ENCODE measurements at regions not wholly inside any gene's neighbourhood (a gene's known extent, or its start where the extent isn't known, plus 50 kb on each side); places are given as distances from the start of the nearest gene placed in this dataset.

GRCh38 chrX:39260965-39261364, 459.7 kb downstream of the MID1IP1 start:
- Histone ChIP-seq H3K27ac (ENCODE audit: extremely low read depth, low read depth, low read length) (no peak overlapping the region), H3K4me3 (ENCODE audit: low read depth, low read length) (no peak overlapping the region), H3K9me3 (ENCODE audit: control insufficient read depth, insufficient read depth, low read depth, low read length) (no peaks in the 10 kb centered on the region), H3K4me1 (ENCODE audit: control insufficient read depth, insufficient read depth, low read length) (no peaks in the 10 kb centered on the region; the same call in 1 of the 2 replicates), H3K36me3 (ENCODE audit: control insufficient read depth in 2 of 2, insufficient read depth in 1 of 2, low read length in 2 of 2) (no peaks in the 10 kb centered on the region)
- POLR2A ChIA-PET: no interaction called here
- CTCF ChIA-PET: interaction anchor here (0.6 to 1.8 kb wide), 7 partner anchors 11 to 595 kb away, joined by 3 to 6 read pairs (median 3); no protein-coding TSS in a partner anchor
- no peak for TF ChIP-seq ZNF155 (tag by site-specific recombination; IDR thresholded peaks at IDR 0.05)
- no peak for TF ChIP-seq SP7 (tag by site-specific recombination; IDR thresholded peaks at IDR 0.05)
- TF ChIP-seq ZNF560 (tag by site-specific recombination; IDR thresholded peaks at IDR 0.05; ENCODE audit: borderline replicate concordance): no peak
- no peak for TF ChIP-seq ZNF354C (tag by site-specific recombination; IDR thresholded peaks at IDR 0.05; ENCODE audit: borderline replicate concordance, low read depth)

GRCh38 chrX:39261446-39262147, 460.3 kb downstream of the MID1IP1 start:
- no peak overlapping the region for H3K27ac ChIP-seq (ENCODE audit: extremely low read depth, low read depth, low read length)
- POLR2A ChIA-PET: interaction anchor here (0.6 kb wide), 1 partner anchor 442 kb away, joined by 3 read pairs; no protein-coding TSS in a partner anchor
- CTCF ChIA-PET: interaction anchor here (0.5 to 1.5 kb wide), 13 partner anchors 14 to 552 kb away, joined by 3 to 5 read pairs (median 3); no protein-coding TSS in a partner anchor

GRCh38 chrX:39262641-39263040, 461.4 kb downstream of the MID1IP1 start:
- ChIA-PET CTCF (interaction anchor here (0.5 to 1.5 kb wide), 9 partner anchors 15 to 1162 kb away, joined by 3 to 5 read pairs (median 3); no protein-coding TSS in a partner anchor), POLR2A (no interaction called here)
- Histone ChIP-seq H3K27ac (ENCODE audit: extremely low read depth, low read depth, low read length) (no peak overlapping the region), H3K9me3 (ENCODE audit: control insufficient read depth, insufficient read depth, low read depth, low read length) (no peaks in the 10 kb centered on the region), H3K4me1 (ENCODE audit: control insufficient read depth, insufficient read depth, low read length) (no peaks in the 10 kb centered on the region; the same call in 1 of the 2 replicates), H3K36me3 (ENCODE audit: control insufficient read depth in 2 of 2, insufficient read depth in 1 of 2, low read length in 2 of 2) (no peaks in the 10 kb centered on the region), H3K4me3 (ENCODE audit: low read depth, low read length) (no peak overlapping the region)
- no peak for TF ChIP-seq ZNF600 (tag by site-specific recombination; IDR thresholded peaks at IDR 0.05)
- TF ChIP-seq ZNF146 (tag by site-specific recombination; IDR thresholded peaks at IDR 0.05): no peak
- TF ChIP-seq OSR2 (tag by site-specific recombination; IDR thresholded peaks at IDR 0.05): no peak
- no peak for TF ChIP-seq IKZF3 (tag by site-specific recombination; IDR thresholded peaks at IDR 0.05)
- no peak for TF ChIP-seq INSM2 (tag by site-specific recombination; IDR thresholded peaks at IDR 0.05)
- TF ChIP-seq PATZ1 (tag by site-specific recombination; IDR thresholded peaks at IDR 0.05): no peak
- no peak for TF ChIP-seq ZBTB17 (tag by site-specific recombination; IDR thresholded peaks at IDR 0.05)
- TF ChIP-seq ZNF10 (tag by site-specific recombination; IDR thresholded peaks at IDR 0.05): no peak
- no peak for TF ChIP-seq ZNF585B (tag by site-specific recombination; IDR thresholded peaks at IDR 0.05)
- TF ChIP-seq KLF16 (tag by site-specific recombination; IDR thresholded peaks at IDR 0.05): no peak
- TF ChIP-seq MZF1 (tag by site-specific recombination; IDR thresholded peaks at IDR 0.05; ENCODE audit: borderline replicate concordance): no peak
- no peak for TF ChIP-seq WT1 (tag by site-specific recombination; IDR thresholded peaks at IDR 0.05)
- no peak for TF ChIP-seq ZNF549 (tag by site-specific recombination; IDR thresholded peaks at IDR 0.05)
- TF ChIP-seq OVOL3 (tag by site-specific recombination; IDR thresholded peaks at IDR 0.05): no peak
- TF ChIP-seq ZNF133 (tag by site-specific recombination; IDR thresholded peaks at IDR 0.05): no peak
- TF ChIP-seq ZNF324 (tag by site-specific recombination; IDR thresholded peaks at IDR 0.05): no peak
- no peak for TF ChIP-seq ZBTB7A (tag by site-specific recombination; IDR thresholded peaks at IDR 0.05; ENCODE audit: low read depth)
- no peak for TF ChIP-seq ZBTB44 (tag by site-specific recombination; IDR thresholded peaks at IDR 0.05)

More at GRCh38 chrX:39261446-39262147, 460.3 kb downstream of the MID1IP1 start:
- no peak for TF ChIP-seq ZNF768 (tag by site-specific recombination; IDR thresholded peaks at IDR 0.05)
- 0 out of 2 replicates have a peak, but pooled peaks have one; percentile 15 for TF ChIP-seq ZIC2 (tag by site-specific recombination; IDR thresholded peaks at IDR 0.05)
- TF ChIP-seq TRIM28 (IDR thresholded peaks at IDR 0.05; ENCODE audit: borderline replicate concordance, low read length): 0 out of 2 replicates have a peak, but pooled peaks have one; percentile 21
- no peak for TF ChIP-seq ZNF830 (tag by site-specific recombination; IDR thresholded peaks at IDR 0.05; ENCODE audit: low read depth)
- peak; percentile 39 for TF ChIP-seq ZNF654 (tag by site-specific recombination; IDR thresholded peaks at IDR 0.05; ENCODE audit: low read depth)
- H3K9me3 ChIP-seq (ENCODE audit: control insufficient read depth, insufficient read depth, low read depth, low read length): no peaks in the 10 kb centered on the region
- H3K36me3 ChIP-seq (ENCODE audit: control insufficient read depth in 2 of 2, insufficient read depth in 1 of 2, low read length in 2 of 2): no peaks in the 10 kb centered on the region
- no peak overlapping the region for H3K4me3 ChIP-seq (ENCODE audit: low read depth, low read length)
- no peaks in the 10 kb centered on the region; the same call in 1 of the 2 replicates for H3K4me1 ChIP-seq (ENCODE audit: control insufficient read depth, insufficient read depth, low read length)

All from HEK293 (cell line).